CD4-positive, alpha-beta T cell treated with Interleukin-15 for 4 hours (primary cell): ENCODE measurements at regions not wholly inside any gene's neighbourhood (a gene's known extent, or its start where the extent isn't known, plus 50 kb on each side); places are given as distances from the start of the nearest gene placed in this dataset.
"Not testable (repeated sequence)": the region's sequence is repeated elsewhere in the genome, so short reads cannot be mapped to it uniquely, and the experiment has no call there.

Experiments
- DNase-seq: peaks from one replicate; pipeline ENCODE4 v3.0.0-alpha.2; 2020; ENCODE audit warnings: low spot score

DNA sequence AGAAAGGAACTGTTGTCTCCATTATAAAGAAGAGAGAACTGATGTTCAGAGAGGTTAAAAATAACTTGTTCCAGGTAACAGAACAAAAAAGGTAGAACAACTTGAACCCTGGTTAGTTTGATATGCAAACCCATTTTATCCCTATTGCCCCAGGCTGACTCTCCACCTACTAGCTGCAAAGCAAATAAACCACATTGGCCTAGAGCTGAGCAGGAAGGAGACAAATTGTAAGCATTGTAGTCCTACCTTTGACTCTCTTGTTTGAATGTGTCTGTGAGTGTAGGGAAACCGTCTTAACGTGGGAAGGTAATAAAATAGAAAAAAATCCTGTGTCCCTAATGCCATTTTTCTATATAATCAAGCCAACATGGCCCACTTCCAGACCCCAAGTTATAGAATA, 126.4 kb downstream of the CCER1 start:
- no peak for DNase-seq

DNA sequence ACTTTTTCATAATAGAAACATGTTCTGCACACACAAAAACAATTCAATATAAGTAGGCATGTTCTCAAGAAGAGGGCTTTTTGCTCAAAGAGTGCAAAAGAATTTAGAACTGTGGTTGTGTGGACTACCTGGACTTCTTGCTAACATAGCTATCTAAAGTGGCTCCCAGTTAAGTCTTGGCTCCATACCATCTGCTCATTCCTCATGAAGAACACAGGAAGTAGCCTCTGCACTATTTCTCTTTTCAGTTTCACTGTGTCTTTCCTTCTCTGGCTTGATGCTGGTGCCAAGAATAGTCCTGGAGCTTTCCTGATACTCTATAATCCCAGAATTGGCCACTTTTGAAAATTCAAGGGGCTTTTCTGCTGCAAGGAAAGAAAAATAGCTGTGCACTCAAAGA, 127.4 kb downstream of the CCER1 start:
- DNase-seq: no peak

DNA sequence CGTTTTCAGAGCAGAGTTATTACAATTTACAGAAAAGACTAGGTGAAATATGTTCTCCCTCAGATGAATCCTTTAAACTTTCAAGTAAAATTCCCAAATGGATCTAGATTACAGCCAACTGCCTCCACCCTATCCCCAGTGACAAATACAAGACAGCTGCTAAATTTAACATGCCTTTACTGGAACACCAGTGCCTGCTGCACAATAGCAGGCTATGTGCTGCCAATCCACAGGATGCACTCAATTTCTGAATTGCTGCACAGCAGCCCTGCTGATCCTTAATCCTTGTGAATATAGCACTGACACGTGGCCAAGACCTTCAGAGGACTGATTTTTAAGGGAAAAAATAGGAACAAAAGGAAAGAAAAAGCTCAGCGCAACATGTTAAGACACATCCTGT, 128.9 kb downstream of the CCER1 start:
- no peak for DNase-seq

DNA sequence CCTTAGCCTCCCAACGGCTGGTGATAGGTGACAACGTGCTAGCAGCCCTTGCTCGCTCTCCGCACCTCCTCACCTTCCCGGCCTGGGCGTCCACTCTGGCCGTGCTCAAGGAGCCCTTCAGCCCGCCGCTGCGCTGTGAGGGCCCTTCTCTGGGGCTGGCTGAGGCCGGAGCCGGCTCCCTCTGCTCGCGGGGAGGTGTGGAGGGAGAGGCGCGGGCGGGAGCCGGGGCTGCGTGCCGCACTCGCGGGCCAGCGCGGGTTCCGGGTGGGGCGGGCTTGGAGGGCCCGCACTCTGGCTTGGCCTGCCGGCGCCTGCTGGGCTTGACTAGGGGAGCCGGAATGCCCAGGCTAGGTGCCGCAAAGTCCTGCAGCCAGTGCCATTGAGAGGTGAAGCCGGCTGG, 131.1 kb downstream of the CCER1 start:
- no peak for DNase-seq

DNA sequence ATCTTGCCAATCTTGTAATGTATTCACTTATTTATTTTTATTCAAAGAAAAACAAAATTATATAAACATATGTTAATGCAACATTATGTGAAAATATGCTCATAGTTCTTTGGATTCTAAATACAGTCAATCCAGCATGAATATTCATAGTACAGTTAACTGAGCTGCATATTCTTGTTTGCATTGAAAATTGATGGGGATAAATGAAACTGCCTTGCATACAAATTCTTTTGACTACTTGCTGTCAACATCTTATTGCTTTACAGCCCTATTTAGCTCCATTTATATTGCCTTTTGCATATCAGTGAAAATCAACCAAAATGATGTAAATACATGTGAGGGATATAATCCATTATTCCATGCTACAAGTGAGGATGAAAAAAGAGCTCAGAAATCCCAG, 135.3 kb downstream of the CCER1 start:
- DNase-seq: no peak

DNA sequence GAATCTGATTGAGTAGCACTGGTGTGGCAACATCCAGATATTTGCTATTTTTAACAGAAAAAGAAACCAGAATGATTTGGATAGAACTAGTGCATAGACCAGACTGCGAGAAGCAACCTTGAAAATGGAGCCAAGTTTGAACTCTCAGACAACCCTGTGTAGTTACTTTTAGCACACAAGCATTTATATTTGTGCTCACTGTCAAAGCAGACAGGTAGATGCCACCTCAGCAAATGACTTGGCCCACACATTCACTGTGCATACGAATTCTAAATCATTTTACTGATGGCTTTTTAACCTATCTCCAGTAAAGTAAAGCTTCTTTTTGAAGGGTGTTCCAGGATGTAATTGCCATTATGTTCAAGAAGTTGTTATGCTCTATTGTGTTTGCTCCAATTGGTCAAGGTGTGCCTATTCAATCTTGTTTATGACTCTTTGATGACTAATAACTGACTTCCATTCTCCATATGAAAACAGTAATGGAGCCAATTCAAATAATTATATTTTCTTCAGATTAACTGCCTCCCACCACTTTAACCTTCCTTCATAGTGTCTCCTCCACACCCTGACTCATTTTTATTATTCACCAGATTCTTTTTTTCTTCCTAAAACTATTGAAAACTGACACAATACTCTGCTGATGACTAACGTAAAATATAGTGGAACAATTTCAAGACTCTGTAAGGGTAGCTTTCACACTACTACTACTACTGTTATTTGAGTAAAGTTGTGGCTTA, 138.5 kb downstream of the CCER1 start:
- DNase-seq: no peak

DNA sequence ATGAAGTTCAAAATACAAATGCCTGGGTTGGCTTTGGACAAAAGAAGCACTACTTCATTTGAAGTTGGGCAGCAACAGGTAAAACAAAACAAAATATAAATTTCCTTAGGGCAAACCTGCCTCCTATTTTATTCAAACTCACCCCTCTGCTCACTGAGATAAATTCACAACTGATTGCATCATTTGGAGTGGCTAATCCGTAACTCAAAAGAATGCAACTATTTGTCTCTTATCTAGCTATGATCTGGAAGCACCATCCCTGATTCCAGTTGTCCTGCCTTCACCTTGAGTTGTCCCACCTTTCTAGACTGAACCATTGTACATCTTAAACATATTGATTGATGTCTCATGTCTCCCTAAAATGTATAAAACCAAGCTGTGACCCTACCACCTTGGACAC, 145.0 kb downstream of the CCER1 start:
- DNase-seq: no peak

DNA sequence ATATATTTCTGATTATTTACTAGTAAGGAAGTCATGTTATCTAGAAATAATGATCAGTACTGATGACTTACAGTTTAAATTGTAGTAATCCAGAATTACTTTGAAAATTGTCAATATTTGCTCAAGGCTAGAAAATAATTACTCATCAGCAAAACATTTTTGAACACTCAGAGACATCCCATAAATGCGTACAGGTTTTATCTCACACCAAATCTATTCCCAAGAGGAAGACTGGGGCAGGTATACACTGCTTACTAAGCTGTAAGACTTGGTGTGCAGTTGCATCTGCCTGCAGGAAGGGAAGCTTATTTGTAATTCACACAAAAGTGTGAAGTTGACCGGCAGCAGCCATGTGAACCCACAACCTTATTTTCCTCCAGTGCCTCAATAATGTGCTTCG, 146.4 kb downstream of the CCER1 start:
- no peak for DNase-seq

DNA sequence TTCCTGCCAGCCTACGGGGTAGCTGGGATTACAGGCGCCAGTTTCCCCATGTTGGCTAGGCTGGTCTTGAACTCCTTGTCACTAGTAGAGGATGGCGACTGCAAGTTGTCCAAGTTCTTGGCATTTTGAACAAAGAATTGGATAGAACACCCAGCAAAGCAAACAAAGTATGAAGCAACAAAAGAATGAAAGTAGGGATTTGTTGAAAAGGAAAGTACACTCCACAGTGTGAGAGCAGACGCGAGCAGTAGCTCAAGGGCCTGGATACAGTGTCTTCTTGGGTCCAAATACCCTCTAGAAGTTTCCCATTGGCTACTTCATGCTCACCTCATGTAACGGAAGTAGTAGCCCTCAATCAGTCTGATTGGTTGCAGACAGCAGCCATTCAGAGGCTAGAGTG, 152.2 kb downstream of the CCER1 start:
- no peak for DNase-seq

DNA sequence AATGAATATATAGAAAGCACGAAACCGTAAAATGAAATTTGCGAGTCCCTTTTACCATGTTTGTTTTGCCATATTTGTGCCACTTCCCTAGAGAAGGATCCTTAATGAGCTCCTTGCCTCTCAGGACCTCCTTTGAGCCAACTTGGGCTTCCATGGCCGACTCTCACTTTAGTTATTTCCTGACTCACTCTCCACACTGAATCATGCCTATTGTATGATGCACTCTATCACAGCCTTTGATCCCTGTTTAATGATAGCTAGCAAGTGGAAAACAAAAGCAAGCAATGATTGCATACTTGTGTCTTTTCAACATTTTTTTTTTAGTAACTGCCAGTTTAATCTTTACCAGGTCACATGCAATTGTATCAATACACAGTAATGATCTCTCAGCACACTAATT, 153.2 kb downstream of the CCER1 start:
- no peak for DNase-seq

DNA sequence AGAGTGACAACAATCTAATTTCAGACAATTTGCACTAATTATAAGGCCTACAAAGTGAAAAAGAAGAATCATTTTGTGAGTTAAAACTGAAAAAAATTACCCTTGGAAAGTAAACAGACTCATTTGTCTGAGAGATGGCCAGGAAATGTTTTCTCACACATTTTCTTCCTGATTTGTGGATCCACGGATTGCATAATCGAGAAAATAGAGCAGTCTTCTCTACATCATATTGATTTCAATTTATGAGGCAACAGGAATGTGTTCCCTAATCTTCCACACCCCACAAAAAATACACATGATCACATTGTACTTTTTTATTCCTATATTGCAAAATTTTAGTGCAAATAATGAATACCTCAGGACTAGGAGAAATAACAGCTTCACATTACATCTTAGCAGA, 160.8 kb downstream of the CCER1 start:
- no peak for DNase-seq

DNA sequence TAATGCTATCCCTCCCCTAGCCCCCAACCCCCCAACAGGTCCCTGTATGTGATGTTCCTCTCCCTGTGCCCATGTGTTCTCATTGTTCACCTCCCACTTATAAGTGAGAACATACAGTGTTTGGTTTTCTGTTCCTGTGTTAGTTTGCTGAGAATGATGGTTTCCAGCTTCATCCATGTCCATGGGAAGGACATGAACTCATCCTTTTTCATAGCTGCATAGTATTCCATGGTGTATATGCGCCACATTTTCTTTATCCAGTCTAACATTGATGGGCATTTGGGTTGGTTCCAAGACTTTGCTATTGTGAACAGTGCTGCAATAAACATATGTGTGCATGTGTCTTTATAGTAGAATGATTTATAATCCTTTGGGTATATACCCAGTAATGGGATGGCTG, 162.3 kb downstream of the CCER1 start:
- DNase-seq: not testable (repeated sequence)

DNA sequence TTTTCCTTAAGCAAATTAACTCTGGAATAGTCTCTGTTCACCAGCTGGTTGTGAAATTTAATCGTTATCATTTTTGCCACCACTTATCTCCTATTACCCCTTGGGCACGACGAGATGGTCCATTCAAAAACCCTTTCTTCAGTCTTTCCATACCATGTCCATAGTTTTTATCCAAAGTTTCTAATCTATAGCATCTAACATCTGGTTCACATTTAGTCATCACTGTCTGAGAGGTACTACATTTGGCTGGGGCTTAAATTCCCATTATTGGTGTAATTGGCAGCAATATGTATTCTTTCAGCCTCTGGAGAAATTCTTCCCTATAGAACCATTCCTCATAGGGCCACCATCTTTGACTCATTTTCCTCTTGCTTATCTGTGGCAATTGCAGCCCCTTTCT, 163.5 kb downstream of the CCER1 start:
- no peak for DNase-seq

DNA sequence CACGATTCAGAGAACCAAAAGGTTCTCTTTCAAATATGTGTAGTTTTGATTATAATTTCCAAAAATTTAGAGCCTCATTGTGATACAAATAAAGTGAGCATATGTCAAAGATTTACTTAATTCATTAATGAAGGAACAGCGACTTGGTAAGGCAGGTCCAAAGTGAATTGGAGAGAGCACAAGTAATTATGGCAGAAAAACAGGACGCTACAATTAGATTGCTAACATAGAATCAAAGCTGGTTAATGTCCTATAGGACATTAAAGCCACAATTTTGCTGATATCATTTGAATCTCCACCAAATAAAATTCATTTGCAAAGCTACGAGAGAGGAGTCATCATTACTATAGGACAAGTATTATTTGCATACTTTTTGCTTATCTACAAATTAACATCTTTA, 164.2 kb downstream of the CCER1 start:
- DNase-seq: no peak

DNA sequence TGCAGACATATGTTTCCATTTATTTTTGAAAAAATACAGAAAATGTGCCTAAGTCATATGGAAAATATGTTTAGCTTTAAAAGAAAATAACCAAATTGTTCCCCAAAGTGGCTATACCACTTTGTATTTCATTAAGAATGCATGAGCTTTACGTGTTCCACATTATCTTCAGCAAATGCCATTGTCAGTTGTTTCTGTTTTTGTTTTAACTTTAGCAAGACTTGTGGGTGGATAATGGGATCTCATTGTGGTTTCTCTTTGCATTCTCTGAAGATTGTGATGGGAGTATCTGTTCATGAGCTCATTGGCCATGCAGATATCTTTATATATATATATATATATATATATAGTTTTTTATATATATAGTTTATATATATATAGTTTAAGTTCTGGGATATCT, 181.5 kb downstream of the CCER1 start:
- DNase-seq: no peak

DNA sequence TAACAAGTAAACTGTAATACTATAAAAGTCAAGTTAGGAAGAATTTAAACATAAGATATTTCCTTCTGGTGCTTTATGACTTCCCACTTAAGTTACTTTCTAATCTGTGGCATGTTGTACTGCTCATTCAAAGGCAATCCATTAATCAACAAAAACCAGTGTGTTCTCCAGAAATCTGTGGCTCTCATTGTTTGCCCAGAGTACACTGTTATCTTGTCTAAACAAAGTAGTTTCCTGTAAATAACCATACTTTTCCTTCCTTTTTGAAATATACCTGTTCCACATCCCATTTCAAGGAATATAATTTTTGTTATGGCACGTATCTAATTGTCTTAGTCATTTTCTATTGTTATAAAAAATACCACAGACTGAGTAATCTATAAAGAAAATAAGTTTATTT, 184.1 kb downstream of the CCER1 start:
- no peak for DNase-seq

DNA sequence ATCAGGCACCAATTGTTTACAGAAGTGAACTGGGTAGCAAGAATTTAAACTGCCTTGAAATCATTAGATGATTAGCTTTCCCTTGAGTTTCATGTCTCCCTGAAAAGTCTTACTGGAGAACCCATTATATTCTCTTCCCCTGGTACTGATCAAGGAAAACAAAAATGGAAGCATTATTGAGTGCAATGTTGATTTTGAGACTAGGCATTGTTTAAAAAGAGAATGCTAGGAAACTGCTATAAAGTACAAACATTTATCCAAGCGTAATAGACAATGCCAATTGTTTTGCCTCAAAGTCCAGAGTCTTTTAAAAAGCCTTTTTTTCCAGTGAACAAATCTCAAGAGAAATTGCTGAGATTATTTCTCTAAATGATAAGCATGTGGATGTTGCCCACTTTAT, 197.0 kb downstream of the CCER1 start:
- DNase-seq: no peak

DNA sequence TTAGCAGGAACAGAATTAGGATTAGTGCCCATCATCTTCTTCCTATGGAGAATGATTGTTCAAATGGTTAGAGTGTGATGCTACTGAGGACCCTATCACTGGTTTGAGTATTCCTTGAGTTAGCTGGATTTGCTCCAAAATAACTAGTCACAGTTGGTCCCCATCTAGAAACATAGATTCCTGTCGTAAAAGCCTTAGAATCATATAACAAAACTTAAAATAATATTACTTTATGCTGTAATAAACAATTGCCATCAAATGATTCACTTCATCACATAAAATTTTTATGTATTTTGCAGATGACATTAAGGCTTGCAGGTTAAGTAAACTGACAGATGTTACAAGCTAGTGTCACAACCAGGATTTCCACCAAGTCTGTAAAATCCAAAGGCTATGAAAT, 209.8 kb downstream of the CCER1 start:
- DNase-seq: no peak

DNA sequence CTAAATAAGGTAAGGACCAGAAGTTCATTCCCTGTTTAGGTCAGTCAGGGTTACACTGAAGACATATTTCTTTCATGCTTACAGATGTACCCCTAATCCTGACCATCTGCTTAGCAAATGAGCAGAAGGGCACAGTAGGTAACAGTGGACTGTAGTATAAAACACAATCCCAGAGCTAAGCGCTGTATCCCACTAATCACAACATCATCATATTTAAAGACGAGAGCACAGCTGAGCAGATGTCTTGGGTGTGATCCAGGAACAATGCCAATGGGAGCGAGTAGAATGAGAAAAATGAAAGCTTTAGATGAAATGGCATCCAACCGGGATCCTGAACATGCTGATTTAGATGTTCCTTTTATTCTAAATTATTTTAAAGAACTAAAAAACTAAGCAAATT, 213.4 kb downstream of the CCER1 start:
- no peak for DNase-seq

DNA sequence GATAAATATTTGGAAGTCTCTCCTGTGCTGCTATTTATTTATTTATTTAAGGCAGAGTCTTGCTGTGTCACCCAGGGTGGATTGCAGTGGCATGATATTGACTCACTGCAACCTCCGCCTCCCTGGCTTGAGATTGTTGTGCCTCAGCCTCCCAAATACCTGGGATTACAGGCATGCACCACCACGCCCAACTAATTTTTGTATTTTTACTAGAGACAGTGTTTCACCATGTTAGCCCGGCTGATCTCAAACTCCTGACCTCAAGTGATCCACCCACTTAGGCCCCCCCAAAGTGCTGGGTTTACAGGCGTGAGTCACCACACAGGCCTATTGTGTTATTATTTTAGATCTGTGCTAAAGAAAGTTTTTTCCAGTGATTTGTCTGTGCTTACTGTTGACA, 225.2 kb downstream of the CCER1 start:
- no peak for DNase-seq

DNA sequence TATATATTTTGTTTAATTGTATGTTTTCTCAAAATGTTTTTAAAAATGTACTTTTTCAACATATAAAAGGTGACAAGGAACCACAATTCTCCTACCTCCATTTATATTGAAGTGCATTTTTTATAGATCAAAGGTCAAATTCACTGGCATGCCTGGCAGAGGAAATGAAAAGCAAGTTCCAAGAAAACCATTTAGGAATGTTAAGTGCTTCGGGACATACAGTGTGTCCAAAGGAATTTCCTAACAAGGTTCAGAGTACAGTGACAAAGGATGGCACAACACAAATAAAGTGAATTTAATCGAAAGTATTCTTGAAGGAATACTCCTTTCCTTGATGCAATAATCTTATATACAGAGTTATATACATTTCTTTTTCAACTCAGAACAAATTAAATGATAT, 242.3 kb downstream of the CCER1 start:
- DNase-seq: no peak

DNA sequence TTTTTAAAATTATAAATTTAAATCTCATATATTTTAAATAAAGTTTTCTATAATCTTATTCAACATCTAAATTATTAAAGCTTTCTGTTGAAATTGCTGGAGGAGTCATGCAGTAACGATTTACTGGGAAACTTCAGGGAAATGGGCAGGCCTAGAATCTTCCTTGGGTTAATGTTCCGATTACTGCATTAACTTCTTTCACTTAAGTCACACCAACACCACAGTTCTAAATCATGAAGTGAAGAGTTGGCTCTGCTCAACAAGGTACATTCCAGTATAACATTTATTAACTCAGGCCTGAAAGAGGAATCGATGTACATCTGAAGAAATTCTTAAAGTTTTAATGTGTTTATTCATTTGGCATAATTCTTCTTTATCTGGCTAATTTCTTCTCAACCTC, 244.3 kb downstream of the CCER1 start:
- no peak for DNase-seq

DNA sequence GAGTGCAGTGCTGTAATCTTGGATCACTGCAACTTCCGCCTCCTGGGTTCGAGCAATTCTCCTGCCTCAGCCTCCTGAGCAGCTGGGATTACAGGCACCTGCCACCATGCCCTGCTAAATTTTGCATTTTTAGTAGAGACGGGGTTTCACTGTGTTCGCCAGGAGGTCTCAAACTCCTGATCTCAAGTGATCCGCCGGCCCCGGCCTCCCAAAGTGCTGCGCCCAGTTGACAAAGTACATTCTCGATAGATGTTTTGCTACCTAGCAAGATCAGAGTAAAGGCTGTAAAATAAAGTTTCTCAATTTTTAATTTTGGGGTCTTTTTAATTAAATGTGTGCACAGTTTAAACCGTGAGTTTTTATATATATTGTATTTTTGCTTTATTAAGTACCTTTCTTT, 248.9 kb downstream of the CCER1 start:
- DNase-seq: no peak

DNA sequence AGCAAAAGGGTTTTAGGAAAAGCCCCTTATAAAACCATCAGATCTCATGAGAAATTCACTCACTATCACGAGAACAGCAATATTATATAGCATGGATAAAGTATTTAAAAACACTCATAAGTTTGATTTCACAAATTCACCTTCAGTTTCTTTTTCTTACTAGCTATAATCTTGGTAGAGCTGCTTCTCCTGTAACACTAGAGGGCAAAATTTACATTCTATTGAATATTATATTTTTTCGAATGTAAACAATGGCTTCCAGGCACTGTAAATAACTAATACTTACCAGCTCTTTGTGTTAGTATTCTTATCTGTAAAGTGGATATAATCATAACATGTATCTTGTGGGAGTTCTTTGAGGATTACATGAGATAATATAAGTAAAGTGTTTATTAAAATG, 259.6 kb downstream of the CCER1 start:
- no peak for DNase-seq

DNA sequence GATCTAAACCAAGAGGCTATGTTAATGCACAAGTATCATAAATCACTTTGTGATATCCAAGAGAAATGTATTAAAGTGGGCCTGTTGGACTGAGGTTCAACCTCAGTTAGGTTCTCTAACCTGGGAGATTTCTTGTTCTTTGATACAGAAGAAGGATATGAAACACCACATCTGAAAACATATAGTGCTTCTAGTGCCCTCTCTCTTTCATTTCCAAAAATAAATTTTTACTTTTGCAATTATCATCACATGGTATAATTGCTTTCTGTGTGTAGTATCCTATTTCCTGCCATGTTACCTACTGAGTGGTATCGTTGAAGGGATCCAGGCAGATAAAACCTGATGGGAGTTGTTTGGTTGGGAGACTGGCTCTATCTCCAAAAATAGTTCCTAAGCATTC, 264.9 kb downstream of the CCER1 start:
- no peak for DNase-seq
